Panc1 (cell line): ENCODE measurements at regions not wholly inside any gene's neighbourhood (a gene's known extent, or its start where the extent isn't known, plus 50 kb on each side); places are given as distances from the start of the nearest gene placed in this dataset.

Experiments used
- ATAC-seq: fragments of 200-7000 bp; cut with Tn5 transposase; 2 replicates; pipeline ENCODE4 v1.9.1; 2020; ENCODE audit warnings: mild to moderate bottlenecking, moderate library complexity
- BruUV-seq: library from RNA; stranded (reverse); fragments of 400-500 nt; replicated peaks from 2 replicates; lab custom pipeline; 2021; lab: Mats Ljungman, UMichigan
- CTCF ChIA-PET: fragments of 300-600 bp; sonication (Branson Sonifier 250); formaldehyde crosslinking; loops from one replicate; lab custom pipeline; 2022; ENCODE audit warnings: antibody characterized with exemption; lab: Charles Lee
- POLR2A ChIA-PET: fragments of 300-600 bp; sonication (Branson Sonifier 250); formaldehyde crosslinking; loops from one replicate; lab custom pipeline; 2022; ENCODE audit warnings: antibody characterized with exemption; lab: Charles Lee
- DNase-seq: peaks from one replicate; pipeline ENCODE4 v3.0.0-alpha.2; 2010; ENCODE audit warnings: low read depth, low spot score
- H3K27ac ChIP-seq: 2 replicates; pipeline ENCODE4 v1.5.1; 2011; ENCODE audit warnings: mild to moderate bottlenecking, low read length, inconsistent platforms
- H3K27me3 ChIP-seq: fragments of 200-500 bp; sonication (Bioruptor generic); 2 replicates; pipeline ENCODE4 v1.6.0; 2014; ENCODE audit warnings: low read length, inconsistent platforms; ENCODE audit not compliant: control insufficient read depth, insufficient read depth
- H3K36me3 ChIP-seq: fragments of 200-500 bp; sonication (Bioruptor generic); 2 replicates; pipeline ENCODE4 v1.5.1; 2014; ENCODE audit warnings: inconsistent platforms, mild to moderate bottlenecking, low read length, moderate library complexity; ENCODE audit not compliant: control insufficient read depth, insufficient read depth
- H3K4me1 ChIP-seq: 2 replicates; pipeline ENCODE4 v1.5.1; 2011; ENCODE audit warnings: inconsistent platforms, mild to moderate bottlenecking, low read length, moderate library complexity; ENCODE audit not compliant: control insufficient read depth, insufficient read depth
- H3K4me3 ChIP-seq, 2 experiments: 2 replicates each; pipeline ENCODE4 v1.5.1; 2011 to 2012; ENCODE audit warnings: low read depth in 2 of 2, low read length in 2 of 2, mild to moderate bottlenecking in 2 of 2, inconsistent platforms in 1 of 2, moderate library complexity in 1 of 2
- H3K9me3 ChIP-seq: fragments of 200-500 bp; sonication (Bioruptor generic); 2 replicates; pipeline ENCODE4 v1.5.1; 2014; ENCODE audit warnings: low read depth, mild to moderate bottlenecking, inconsistent platforms, low read length, moderate library complexity; ENCODE audit not compliant: control insufficient read depth, insufficient read depth
- CTCF ChIP-seq: fragments of 450-650 bp; IDR thresholded peaks from 2 replicates; pipeline ENCODE4 v1.5.1; 2017; ENCODE audit warnings: mild to moderate bottlenecking
- POLR2AphosphoS5 ChIP-seq: IDR thresholded peaks from 2 replicates; pipeline ENCODE4 v1.6.1; 2012; ENCODE audit warnings: mild to moderate bottlenecking, low read depth, low read length, moderate library complexity
- SIN3A ChIP-seq: IDR thresholded peaks from 2 replicates; pipeline ENCODE4 v1.6.1; 2012; ENCODE audit warnings: low read depth, mild to moderate bottlenecking, low read length, moderate library complexity, borderline replicate concordance; ENCODE audit not compliant: insufficient read depth
- TCF7L2 ChIP-seq: IDR thresholded peaks from 2 replicates; pipeline ENCODE4 v1.6.1; 2011; ENCODE audit warnings: mild to moderate bottlenecking, low read depth, low read length, inconsistent platforms
- in situ Hi-C: cut with HindIII; loops from 2 replicates; pipeline ENCODE4 v1.10.0; 2016; ENCODE audit warnings: low sequenced_read_pairs, low pct_unique_long_range_greater_than_20kb
- intact Hi-C: fragments of 100-400 bp; cut with micrococcal nuclease; formaldehyde crosslinking; loops from one replicate; pipeline ENCODE4 v1.10.0; 2022; ENCODE audit not compliant: unreplicated experiment
- TF ChIP-seq, protein P1 (sequence below), 2 experiments: IDR thresholded peaks; 2 replicates each; pipeline ENCODE4 v1.6.1; 2011 to 2012; ENCODE audit warnings: low read depth in 2 of 2, control low read depth in 1 of 2, low read length in 1 of 2, mild to moderate bottlenecking in 1 of 2, moderate library complexity in 1 of 2; ENCODE audit not compliant: insufficient read depth in 1 of 2

- Histone ChIP-seq H3K27ac (no peak overlapping the region), H3K9me3 (no peaks in the 10 kb centered on the region), H3K27me3 (peaks cover 11% of the 10 kb centered on the region; the same call in 1 of the 2 replicates), H3K36me3 (no peaks in the 10 kb centered on the region), H3K4me1 (no peaks in the 10 kb centered on the region), H3K4me3 (no peak overlapping the region)
- in situ Hi-C loops, result no loop called here
- ATAC-seq (no peak), DNase-seq (no peak)
- CTCF ChIA-PET, result no interaction called here
- no TSS peak for BruUV-seq
- POLR2A ChIA-PET, result no interaction called here
- TF ChIP-seq TCF7L2 (no peak), SIN3A (no peak), POLR2AphosphoS5 (no peak), CTCF (no peak)
- TF ChIP-seq, protein P1, sequence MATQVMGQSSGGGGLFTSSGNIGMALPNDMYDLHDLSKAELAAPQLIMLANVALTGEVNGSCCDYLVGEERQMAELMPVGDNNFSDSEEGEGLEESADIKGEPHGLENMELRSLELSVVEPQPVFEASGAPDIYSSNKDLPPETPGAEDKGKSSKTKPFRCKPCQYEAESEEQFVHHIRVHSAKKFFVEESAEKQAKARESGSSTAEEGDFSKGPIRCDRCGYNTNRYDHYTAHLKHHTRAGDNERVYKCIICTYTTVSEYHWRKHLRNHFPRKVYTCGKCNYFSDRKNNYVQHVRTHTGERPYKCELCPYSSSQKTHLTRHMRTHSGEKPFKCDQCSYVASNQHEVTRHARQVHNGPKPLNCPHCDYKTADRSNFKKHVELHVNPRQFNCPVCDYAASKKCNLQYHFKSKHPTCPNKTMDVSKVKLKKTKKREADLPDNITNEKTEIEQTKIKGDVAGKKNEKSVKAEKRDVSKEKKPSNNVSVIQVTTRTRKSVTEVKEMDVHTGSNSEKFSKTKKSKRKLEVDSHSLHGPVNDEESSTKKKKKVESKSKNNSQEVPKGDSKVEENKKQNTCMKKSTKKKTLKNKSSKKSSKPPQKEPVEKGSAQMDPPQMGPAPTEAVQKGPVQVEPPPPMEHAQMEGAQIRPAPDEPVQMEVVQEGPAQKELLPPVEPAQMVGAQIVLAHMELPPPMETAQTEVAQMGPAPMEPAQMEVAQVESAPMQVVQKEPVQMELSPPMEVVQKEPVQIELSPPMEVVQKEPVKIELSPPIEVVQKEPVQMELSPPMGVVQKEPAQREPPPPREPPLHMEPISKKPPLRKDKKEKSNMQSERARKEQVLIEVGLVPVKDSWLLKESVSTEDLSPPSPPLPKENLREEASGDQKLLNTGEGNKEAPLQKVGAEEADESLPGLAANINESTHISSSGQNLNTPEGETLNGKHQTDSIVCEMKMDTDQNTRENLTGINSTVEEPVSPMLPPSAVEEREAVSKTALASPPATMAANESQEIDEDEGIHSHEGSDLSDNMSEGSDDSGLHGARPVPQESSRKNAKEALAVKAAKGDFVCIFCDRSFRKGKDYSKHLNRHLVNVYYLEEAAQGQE (IDR thresholded peaks at IDR 0.05; ENCODE audit: insufficient read depth in 1 of 2, low read depth in 2 of 2, low read length in 1 of 2), result no peak
- intact Hi-C loops, result no loop called here
Observed at GRCh38 chr3:135755330-135756105, 210.0 kb upstream of the PPP2R3A start.

GRCh38 chr3:135756106-135756668 is 209.3 kb upstream of the PPP2R3A start:
- ChIA-PET CTCF (no interaction called here), POLR2A (no interaction called here)
- no peak for ATAC-seq
- in situ Hi-C loops (no loop called here), intact Hi-C loops (no loop called here)
- no peak for DNase-seq
- no peaks in the 10 kb centered on the region for H3K4me1 ChIP-seq
- H3K36me3 ChIP-seq, result no peaks in the 10 kb centered on the region
- BruUV-seq, result no TSS peak
- no peak overlapping the region for H3K27ac ChIP-seq
- no peak overlapping the region for H3K4me3 ChIP-seq
- peaks cover 6% of the 10 kb centered on the region; the same call in 1 of the 2 replicates for H3K27me3 ChIP-seq
- TF ChIP-seq TCF7L2 (no peak), CTCF (no peak), POLR2AphosphoS5 (no peak), SIN3A (no peak)
- TF ChIP-seq, protein P1 (IDR thresholded peaks at IDR 0.05; ENCODE audit: insufficient read depth in 1 of 2, low read depth in 2 of 2, low read length in 1 of 2), result no peak
- H3K9me3 ChIP-seq, result no peaks in the 10 kb centered on the region
